NCI-H526 (cell line): ENCODE measurements at regions not wholly inside any gene's neighbourhood (a gene's known extent, or its start where the extent isn't known, plus 50 kb on each side); places are given as distances from the start of the nearest gene placed in this dataset.

Source experiments
- DNase-seq, 2 experiments: peaks; one replicate each; lab custom pipeline; 2025; lab: John Stamatoyannopoulos, UW

- no peak for DNase-seq
Measured at GRCh38 chr3:148297013-148297412, 400.7 kb upstream of the AGTR1 start.

- DNase-seq, result no peak
Measured at GRCh38 chr3:148307443-148307843, 390.3 kb upstream of the AGTR1 start.

- peak in 1 of 2 experiments; percentile 64 for DNase-seq
Measured at GRCh38 chr3:148309390-148310035, 388.2 kb upstream of the AGTR1 start.

DNA sequence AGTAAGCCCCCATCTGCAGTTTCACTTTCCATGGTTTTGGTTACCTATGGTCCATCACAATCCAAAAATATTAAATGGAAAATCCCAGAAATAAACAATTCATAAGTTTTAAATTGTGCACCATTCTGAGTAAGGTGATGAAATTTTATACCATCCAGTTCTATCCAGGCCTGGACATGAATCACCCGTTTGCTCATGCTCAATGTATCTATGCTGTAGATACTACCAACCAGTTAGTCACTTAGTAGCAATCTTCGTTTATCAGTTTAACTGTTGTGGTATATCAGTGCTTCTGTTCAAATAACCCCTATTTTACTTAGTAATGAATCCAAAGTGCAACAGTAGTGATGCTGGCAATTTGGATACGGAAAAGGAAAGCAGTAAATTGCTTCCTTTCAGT lies 381.9 kb upstream of the AGTR1 start:
- DNase-seq, result no peak

DNA sequence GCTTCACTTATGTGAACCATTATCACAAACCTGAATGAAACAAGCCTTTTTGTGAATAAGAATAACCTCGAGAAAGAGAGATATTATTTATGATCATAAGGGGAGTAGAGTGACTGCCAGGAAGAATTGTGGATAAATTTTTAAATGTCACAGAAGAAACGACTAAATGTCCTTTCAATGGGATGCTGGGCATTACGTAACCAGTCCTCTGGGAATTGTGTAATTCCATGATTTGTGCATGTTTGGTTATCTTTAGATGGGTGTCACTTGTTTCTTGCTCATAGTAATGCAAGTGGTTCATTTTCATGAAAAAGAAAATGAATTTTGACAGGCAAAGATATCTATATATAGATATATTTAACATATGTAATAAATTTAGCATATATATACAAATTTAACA lies 379.5 kb upstream of the AGTR1 start:
- no peak for DNase-seq

DNA sequence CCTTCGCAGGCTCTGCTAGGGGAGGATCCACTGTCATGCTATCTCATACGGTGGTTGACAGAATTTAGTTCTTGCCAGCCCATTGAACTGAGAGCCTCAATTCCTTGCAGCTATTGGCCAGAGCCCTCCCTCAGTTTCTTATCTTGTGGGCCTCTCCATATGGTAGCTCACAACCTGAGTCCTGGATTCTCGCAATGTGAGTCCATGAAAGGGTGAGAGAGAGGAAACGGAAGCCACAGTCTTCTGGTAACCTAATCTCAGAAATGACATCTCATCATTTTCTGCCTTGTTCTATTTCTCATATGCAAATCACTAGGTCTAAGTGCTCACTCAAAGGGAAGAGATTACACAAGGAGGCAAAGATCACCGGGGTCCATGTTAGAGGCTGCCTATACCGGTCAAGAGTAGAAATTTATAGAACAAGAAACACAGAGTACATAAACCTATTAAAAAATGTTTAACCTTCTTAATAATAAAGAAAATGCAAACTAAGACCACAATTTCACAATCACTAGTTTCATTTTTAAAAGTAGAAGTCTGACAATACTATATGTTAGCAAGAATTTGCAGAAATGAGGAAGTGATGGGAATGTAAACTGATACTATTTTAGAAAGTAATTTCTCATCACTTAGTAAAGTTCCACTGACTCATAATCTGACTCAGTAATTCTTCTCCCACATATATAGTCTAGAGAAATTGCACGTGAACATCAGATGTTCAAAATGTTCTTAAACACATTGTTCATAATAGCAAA lies 378.4 kb upstream of the AGTR1 start:
- DNase-seq, result no peak

- DNase-seq, result no peak
Measured at GRCh38 chr3:148319960-148320359, 377.7 kb upstream of the AGTR1 start.

- DNase-seq, result peak; percentile 14 to 63
Measured at GRCh38 chr3:148329481-148330235, 368.0 kb upstream of the AGTR1 start.

- peak in 1 of 2 experiments; percentile 8 for DNase-seq
Measured at GRCh38 chr3:148330542-148330941, 367.2 kb upstream of the AGTR1 start.

- peak; percentile 68 to 71 for DNase-seq
Measured at GRCh38 chr3:148331081-148331846, 366.4 kb upstream of the AGTR1 start.

DNA sequence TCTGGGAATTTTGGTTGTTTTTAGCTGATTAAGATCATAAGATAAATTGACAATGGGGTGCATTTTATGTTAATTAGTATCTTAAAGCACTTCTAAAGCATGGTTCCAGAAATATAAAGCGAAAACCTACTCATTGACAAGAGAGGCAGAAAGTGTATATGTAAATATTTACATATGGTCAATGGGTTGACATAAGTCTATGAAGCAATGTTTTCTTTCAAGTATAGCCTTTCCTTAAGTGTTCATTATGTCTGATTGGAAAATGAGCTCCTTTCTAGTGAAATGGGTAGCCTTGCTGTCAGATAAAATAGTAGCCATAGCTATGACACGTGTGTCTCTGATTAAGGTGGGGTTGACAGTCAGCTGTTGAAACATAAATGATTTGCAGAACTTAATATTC lies 365.2 kb upstream of the AGTR1 start:
- DNase-seq, result no peak

DNA sequence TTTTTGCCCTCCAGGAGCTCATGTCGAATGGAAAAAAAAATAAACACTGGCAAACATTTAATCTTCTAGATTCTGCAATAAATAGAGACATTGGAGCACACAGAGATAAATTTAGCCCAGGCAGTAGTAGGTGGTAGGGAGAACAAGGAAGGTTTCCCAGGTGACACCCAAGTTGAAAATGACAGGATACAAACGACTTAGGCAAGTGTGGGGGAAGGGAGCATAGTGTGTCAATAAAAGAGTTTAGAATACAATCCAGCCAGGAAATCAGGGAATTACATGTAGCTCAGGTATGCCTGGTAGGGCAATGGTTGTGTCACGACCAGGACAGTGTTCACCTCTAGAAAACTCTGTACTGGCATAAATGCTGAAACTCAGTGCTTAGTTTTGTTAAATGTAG lies 364.6 kb upstream of the AGTR1 start:
- DNase-seq, result peak in 1 of 2 experiments; percentile 23

- DNase-seq, result no peak
Measured at GRCh38 chr3:148335612-148336011, 362.1 kb upstream of the AGTR1 start.

- no peak for DNase-seq
Measured at GRCh38 chr3:148343416-148343815, 354.3 kb upstream of the AGTR1 start.

DNA sequence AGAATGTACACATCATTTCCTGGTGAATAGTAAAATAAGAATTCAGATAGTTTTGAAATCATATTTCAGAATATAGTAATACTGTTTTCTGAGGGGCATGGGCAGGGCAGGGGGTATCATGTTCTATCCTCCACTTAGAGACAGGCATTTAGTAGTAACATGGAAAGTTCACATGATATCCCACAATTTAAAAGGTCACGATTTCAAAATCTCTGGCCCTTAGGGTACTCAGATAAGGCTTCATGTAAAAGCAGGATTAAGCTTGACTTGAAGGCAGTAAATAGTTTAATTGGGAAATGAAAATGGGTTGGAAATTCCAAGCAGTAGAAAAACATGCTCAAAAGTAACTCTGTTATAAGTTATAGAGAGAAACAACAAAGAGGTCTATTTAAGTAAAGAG lies 353.2 kb upstream of the AGTR1 start:
- no peak for DNase-seq

- DNase-seq, result no peak
Measured at GRCh38 chr3:148360051-148360450, 337.7 kb upstream of the AGTR1 start.

- DNase-seq, result peak in 1 of 2 experiments; percentile 61
Measured at GRCh38 chr3:148366743-148367410, 330.8 kb upstream of the AGTR1 start.

DNA sequence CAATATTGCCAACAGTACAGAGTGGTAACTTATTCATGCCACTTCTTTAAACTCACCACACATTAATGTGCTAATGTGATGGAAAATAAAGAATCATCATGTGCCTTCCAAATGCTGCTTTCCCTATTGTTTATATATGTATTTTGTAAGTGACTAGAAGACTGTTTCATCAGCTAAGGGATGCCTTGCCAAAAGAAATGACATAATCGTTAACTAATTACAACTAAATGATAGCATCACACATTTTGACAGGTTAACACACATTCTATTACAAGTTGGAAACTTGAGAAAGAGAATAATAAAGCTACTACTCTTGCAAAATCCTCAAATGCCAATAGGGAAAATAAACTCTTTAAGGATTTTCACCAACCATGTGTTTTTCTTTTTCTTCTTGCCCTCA lies 329.9 kb upstream of the AGTR1 start:
- no peak for DNase-seq

GRCh38 chr3:148369381-148369780 lies 328.3 kb upstream of the AGTR1 start:
- no peak for DNase-seq

- DNase-seq, result peak in 1 of 2 experiments; percentile 11
Measured at GRCh38 chr3:148372206-148372875, 325.4 kb upstream of the AGTR1 start.

- DNase-seq, result no peak
Measured at GRCh38 chr3:148373961-148374360, 323.7 kb upstream of the AGTR1 start.
